CD1c-positive myeloid dendritic cell (primary cell): ENCODE measurements at regions not wholly inside any gene's neighbourhood (a gene's known extent, or its start where the extent isn't known, plus 50 kb on each side); places are given as distances from the start of the nearest gene placed in this dataset.

Experiments
- DNase-seq: peaks from one replicate; pipeline ENCODE4 v3.0.0-alpha.2; 2016; ENCODE audit errors: extremely low spot score

DNA sequence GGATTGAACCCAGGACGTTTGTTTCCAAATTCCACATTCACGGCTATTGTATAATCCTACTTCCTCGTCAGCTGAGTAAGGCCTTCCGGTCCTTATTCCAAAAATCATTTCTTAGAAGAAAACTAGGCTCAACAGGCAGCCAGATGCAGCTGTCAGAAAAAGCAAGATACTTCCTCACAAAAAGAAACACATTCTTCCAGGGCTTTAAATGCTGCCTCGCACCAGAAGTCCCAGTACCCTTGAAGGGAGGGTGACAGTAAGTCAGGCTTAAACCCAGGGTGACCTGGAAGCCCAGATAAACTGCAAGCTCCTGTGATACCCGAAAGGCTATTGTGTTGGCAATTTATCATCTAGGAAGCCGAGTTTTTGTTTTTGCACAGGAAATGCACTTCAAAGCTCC is 414.0 kb downstream of the NFIB start:
- no peak for DNase-seq

DNA sequence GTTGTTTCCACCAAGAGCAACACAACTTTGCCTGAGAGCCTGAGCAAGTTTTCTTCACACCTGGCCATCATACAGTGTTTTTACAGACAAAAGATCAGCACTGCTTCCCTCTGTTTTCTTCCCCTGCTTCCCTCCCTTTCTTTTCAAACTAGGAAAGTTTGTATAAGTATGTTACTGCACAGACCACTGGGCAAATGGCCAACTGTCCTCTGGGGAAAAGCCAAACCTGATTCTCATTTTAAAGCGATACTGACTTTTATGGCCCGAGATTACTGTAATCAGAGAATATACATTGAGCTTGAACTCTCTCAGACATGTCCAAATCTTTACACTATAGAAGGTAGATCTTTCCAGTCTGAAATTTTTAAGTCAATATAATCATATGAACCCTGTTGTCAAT is 415.0 kb downstream of the NFIB start:
- DNase-seq, result no peak

DNA sequence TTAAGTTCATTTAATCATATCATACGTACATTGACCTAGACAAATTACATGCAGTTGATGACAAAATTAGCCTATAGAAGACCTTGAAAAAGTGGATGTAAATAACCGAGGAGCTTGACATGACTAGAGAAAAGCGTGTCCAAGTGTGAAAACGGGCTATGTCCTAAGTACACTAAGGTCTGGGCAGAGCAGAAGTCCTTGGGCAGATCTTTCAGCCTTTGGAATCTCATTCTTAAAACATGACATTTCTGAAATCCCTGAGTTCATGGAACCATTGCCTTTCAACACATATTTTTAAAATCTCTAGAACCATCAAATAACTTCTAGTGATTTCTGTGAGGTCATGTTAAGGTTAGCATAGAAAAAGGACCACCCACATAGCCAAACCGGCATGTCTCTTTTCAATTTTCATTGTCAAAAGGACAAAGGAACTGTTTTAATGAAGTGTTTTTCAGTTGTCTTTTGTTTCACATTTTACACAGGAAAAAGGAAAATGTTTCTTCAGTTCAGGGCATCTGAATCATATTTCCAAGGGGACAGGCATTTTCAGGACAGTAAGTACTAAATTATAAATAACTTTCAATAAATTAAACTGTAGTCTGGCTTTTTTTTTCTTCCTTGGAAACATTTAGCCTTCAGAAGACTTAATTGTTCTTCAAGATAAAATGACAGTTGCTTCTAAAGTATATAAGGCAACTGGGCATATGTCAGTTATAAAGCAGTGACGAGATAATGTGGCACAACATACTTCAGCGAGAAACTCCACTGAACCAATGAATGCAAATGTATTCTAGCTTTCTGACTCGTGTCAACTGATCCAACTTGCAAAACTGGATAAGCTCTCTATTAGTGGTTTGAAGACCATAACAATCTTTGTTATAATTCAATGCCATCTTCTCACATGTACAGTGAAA is 416.8 kb downstream of the NFIB start:
- no peak for DNase-seq

DNA sequence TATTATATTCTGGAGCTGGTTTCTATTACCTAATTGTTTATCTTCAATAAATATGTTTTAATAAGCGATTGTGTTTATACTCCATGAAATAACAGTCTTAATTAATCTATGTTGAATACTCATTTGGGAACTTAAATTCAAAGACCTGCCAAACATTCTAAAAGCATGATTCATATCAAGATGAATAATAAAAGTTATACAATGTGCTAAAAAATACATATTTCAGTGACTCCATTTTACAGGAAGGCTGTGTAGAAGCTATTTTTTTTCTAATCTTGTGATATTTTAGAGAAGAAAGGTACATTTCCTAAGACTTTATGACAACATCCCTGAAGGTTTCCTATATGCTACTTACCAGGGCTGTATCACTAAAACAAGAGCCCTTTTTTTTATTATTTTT is 417.9 kb downstream of the NFIB start:
- no peak for DNase-seq

DNA sequence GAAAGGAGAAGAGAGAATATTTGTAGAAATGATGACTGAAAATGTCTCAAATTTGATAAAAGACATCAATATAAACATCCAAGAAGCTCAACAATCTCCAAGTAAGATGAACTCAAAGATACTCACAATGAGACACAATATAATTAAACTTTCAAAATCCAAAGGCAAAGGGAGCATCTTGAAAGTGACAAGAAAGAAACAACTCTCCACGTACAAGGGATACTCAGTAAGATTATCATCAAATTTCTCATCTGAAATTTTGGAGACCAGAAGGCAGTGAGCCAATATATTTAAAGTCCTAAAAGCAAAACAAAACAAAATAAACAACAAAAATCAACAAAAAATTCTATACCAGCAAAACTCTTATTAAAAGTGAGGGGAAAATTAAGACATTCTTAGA is 428.7 kb downstream of the NFIB start:
- no peak for DNase-seq

DNA sequence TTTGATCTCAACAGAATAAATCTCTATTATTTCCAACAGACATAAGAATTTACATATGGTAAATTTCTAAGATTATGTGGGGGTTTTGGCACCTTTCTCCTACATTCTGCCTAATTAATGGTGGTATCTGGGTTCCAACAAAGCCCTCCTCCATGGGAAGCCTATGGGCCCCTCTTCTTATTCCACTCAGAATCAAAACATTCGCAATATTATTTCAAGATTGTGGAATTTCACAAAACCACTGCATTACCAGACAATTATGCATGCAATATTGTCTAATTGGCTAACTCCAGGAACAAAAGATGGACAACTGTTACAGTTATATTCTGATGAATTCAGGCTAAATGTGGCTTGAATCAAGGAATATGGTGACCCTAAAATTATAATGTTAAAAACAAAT is 434.0 kb downstream of the NFIB start:
- no peak for DNase-seq

DNA sequence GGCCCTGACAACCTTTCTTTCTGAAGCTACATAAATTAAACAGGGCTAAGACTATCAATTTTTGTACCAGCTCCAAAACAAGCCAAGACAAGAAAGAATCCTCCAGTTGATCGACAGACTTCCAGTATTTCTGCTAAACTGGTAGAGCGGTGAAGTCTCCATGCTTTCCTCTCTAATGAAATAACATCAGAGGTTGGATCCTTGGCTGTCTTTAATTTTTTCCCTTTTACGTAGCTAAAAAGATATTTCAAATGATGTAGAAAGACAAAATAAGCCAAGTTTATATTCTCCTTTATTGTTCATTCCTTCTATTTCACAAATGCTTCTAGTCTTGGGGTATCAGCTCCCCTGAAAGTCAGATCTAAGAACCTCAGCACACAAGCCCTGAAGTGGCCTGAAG is 434.9 kb downstream of the NFIB start:
- no peak for DNase-seq

DNA sequence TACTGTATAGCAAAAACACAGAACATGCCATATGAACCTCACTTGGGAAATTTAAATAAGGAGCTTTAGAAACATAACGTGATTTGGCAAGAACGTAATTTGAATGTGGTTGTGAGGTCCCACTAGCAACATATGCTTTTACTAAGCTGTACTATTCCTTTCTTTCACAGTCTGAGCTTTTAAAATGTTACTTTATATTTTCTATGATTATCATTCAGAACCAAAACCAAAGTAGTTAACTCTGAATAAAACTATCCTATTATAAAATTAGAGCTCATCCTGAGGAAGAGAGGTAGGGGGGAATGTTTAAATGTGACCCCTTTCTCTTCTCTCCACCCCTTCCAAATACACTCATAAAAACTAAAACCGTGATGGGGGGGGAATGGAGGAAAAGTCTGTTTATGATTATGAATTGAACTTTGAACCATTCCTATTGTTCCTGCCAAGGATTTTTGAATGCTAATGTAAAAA is 435.7 kb downstream of the NFIB start:
- DNase-seq, result no peak

DNA sequence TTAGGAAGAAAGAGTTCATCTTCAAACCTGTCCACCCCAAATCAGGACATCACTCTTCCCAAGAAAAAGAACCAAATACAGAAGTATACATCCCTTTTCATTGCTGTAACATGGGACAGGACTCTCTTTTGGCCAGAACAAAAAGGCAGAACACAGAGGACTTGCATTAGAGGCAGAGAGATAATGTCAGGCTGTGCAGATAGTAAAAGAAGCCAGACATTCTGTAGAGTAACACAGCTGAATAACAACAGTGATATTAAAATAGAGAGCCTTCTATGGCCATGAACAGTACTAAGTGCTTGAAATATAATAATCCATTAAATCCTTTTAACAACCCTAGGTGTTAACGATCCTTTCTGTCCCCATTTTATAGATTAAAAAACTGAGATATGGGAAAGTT is 437.2 kb downstream of the NFIB start:
- no peak for DNase-seq

DNA sequence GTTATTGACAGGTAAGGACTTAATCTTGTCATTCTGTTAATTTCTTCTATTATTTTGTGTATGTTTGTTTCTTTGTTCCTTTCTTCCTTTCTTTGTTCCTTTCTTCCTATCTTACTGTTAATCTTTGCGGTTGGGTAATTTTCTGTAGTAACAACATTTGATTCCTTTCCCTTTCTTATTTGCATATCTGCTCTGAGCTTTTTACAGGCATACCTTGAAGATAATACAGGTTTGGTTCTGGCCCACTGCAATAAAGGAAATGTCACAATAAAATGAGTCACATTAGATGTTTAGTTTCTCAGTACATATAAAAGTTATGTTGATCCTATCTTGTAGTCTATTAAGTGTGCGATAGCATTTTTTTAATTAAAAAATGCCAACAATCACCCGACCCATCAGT is 440.7 kb downstream of the NFIB start:
- DNase-seq, result no peak

DNA sequence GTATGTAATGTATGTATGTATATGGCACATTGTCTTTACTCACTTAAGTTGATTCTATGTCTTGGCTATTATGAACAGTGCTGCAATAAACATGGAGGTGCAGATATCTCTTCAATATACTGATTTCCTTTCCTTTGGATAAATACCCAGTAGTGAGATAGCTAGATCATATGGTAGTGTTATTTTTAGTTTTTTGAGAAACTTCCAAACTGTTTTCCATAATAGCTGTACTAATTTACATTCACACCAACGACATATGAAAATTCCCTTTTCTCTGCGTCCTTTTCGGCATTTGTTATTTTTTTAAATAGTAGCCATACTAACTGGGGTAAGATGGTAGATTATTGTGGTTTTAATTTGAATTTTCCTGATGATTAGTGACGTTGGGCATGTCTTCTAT is 445.6 kb downstream of the NFIB start:
- DNase-seq, result no peak

DNA sequence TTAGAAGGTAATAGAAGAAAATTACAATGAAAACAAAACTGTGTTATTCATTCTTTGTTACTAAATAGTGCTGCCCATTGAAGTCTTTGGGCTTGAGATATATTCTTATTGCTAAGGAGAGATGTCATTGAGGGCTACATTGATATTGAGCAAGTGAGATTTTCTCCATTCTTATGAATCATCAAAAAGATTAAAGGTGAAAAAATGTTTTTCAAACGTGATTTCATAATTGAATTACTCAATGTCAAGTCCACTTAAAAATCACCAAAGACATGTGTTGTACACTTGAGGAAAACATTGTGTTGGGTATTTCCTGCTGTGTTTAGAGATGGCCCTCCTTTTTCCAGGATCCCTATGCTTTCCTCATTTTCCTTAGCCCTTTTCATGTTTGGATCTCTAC is 448.1 kb downstream of the NFIB start:
- DNase-seq, result no peak

DNA sequence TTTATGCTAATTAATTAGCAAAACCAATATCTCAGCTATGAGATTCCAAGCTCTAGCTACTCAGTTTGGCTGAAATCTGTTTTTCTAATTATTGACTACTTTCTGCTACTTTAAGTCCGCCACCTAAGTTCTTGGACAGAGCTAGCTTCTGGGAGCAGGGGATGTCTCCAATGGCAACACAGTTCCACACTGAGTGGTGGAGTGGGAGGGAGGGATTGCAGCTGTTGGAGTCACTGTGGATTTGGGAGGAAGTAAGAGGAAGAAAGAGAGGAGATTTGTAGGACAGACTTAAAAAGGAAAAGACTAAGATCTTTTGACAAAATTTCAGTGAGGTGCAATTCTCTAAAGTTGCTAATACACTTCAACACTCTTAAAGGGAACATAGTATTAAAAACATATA is 450.8 kb downstream of the NFIB start:
- DNase-seq, result no peak

DNA sequence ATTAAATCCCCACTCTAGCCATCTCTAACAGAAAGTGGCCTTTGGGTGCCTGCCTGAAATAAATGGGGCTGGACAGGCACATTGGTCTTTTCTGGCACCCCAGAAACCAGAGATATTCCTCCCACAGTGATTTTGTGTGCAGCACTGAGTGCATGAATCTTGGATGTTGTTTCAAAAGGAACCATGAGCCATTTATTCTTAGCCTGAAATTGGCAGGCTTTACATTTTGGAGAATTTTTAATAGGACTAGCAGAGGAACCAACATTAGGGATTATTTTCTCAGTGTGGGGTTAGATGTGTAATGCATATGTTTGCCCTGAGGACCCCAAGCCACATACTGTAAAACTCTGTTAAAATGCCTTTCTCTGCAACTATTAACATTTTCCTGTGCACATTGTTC is 451.3 kb downstream of the NFIB start:
- DNase-seq, result no peak

DNA sequence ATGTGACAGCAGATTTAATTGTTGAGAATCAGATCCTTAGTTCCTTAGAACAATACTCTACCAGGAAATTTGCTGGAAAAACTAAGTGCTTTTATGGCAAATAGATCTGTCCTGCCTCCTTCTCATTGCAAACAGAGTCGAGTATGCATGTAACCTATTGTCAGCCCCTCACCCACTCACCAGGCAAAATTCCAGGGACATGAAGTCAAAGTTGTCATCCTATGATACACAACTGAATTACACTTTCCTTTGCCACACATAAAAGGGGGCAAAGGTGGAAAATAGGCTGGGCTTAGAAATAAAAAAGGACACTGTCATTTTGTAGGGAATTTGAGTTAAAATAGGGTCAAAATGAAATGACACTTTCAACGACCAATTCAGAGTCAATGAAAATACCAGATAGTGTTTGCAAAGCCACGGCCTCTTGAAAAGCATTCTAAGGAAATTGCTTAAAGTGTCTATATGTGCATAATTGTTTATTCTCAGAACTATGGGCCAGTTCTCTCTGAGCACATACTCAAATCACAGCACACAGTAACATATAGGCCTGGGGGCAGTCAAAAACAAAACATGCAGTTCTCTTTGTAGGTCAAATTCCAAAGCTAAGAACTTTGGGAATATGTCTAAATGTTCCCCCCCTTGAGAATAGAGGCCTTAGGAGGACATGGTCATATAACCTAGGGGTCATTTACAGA is 452.8 kb downstream of the NFIB start:
- DNase-seq, result no peak

DNA sequence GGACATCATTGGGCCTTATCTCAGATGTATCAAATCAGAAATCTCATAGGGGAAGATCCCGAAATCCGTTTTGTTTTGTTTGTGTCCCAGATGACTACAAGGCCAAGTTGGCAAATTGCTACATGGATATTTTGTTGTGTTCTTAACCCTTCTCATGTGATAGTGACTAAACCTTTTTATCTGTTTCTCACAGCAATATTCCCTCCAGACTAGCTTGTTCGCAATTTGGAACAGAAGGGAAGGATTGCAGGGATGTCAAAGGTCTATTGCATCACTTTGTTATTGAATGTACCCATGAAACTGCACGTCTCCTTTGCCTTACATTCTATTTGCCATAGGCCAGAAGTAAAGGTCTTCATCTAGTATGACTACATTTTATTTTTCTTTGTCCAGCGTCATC is 453.9 kb downstream of the NFIB start:
- DNase-seq, result no peak

DNA sequence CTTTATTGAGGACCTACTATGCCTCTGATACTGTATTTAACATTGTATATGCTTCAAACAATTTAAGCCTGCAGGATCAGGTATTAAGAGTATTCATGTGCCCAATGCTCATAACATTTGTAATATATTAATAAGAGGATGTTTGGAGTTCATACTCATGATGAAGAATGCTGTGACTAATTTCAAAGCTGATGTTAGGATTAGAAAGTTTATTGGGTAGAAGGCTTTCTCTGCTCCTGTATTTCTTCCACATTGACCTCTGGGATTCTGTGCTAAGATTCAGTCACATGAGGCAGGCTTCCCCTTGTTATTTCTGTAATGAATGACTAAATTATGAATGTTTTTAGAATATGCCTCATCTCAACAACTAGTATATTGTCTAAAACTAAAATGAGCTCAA is 456.4 kb downstream of the NFIB start:
- DNase-seq, result no peak

DNA sequence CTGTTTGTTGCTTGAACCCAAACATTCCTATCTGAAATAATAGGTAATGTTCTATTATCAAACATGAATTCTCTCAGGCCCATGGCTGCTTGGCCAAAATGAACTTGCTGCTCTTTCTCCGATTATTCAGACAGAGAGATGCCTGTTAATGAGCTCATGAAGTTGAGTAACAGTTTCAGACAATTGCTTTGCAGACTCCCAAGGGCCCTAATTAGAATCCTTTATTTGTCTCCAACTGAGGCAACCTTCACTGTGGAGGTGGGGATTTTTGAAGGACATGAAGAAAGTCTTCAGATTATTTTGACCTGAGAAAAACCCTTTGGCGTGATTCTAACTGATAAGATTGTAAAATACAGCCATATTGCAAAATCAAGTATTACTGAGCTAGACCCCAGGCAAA is 466.7 kb downstream of the NFIB start:
- DNase-seq, result no peak

DNA sequence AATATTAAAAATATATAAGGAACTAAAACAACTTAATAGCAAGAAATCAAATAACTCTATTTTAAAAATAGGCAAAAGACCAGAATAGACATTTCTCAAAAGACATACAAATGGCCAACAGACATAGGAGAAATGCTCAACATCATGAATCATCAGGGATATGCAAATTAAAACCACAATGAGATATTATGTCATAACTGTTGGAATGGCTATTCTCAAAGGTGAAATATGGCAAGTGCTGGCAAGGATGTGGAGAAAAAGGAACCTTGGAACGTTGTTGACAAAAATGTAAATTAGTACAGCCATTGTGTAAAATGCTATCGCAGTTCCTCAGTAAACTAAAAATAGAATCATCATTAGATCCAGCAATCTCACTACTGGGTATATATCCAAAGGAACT is 468.5 kb downstream of the NFIB start:
- no peak for DNase-seq

DNA sequence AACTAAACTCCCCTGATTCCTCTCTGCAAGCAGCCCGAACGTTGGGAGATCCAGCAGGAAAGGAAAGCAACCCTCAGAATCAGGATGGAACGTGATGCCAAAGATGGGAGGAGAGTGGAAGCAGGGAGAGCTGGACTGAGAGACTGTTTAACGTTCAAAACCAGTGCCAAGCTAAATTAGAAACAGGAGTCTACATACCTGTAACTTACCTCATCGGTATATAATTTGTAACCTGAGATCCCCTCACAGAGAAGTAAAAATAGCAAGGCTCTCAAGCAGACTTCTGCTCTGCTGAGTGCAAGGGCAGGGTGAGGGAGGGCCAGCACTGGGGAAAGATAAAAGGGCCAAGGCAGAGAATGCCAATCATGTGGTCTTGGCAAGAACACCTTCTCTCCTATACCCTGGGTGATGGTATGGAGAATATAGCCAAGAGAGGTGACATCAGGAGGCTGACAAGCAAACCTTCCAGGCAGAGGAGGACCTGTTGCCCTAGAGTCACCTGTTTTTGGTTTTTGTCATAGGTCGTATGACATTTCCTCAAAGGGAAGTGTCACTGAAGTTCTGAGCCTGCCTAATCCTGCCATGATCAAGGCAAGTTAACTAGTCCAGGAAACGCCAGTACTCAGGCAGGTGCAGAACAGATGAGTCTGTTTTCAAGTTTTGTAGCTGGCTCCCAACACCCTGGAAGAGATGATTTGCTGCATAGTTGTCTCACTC is 472.0 kb downstream of the NFIB start:
- DNase-seq, result no peak

DNA sequence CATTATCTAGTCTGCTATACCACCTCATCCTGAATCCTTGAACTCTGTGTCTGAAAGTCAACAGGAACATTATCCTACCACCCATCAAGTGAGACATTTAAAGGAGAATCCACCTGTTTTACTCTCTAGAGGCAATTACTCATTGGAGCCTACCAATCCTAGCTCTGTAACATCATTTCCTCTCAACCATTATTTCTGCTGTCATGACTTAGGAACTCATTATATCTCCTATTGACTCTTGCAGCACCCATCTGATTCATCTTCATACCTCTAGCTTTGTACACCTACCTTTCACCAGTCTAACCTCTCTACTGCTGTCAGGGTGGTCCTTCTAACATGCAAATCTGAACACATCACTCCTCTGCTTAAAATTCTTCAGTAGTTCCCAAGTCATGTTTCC is 481.5 kb downstream of the NFIB start:
- no peak for DNase-seq

DNA sequence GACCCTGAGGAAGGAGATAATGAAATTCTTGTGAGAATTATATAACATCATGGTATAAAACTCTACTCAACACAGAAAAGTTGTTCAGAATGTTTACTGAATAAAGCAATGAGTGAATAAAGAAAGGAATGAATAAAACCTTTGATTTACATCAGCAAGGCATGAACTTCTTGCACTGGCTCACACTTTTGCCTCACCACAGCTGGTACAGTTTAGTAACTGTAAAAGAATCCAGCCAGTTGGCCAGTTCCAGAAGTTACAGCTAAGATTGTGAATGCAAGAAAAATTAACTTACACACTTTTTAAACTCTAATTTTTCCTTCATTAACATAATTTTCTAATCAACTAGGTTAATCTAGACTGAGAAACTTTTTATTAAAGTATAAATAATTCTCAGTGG is 490.9 kb downstream of the NFIB start:
- DNase-seq, result no peak
